Nephron (organoid): ENCODE measurements at regions not wholly inside any gene's neighbourhood (a gene's known extent, or its start where the extent isn't known, plus 50 kb on each side); places are given as distances from the start of the nearest gene placed in this dataset.
"Not testable (repeated sequence)": the region's sequence is repeated elsewhere in the genome, so short reads cannot be mapped to it uniquely, and the experiment has no call there.

Experiments used
- H3K27ac Mint-ChIP-seq, 3 experiments: 2 replicates each; pipeline ENCODE4 v1.8.0; 2020; ENCODE audit warnings: mixed read lengths in 3 of 3, mild to moderate bottlenecking in 2 of 3, moderate library complexity in 1 of 3
- H3K27me3 Mint-ChIP-seq: 2 replicates; pipeline ENCODE4 v1.8.0; 2021; ENCODE audit warnings: low read depth, mild to moderate bottlenecking, moderate library complexity, mixed read lengths
- H3K36me3 Mint-ChIP-seq: 2 replicates; pipeline ENCODE4 v1.8.0; 2020; ENCODE audit warnings: low read depth, mixed read lengths
- H3K4me1 Mint-ChIP-seq: 2 replicates; pipeline ENCODE4 v1.8.0; 2020; ENCODE audit warnings: mixed read lengths
- H3K4me3 Mint-ChIP-seq, 3 experiments: 2 replicates each; pipeline ENCODE4 v1.8.0; 2020; ENCODE audit warnings: mild to moderate bottlenecking in 3 of 3, mixed read lengths in 3 of 3, moderate library complexity in 2 of 3
- H3K9me3 Mint-ChIP-seq: 2 replicates; pipeline ENCODE4 v1.8.0; 2020; ENCODE audit warnings: mixed read lengths
- TF ChIP-seq, protein P1 (sequence below), 3 experiments: fragments of 200-600 bp; sonication (generic); IDR thresholded peaks; one replicate each; pipeline ENCODE4 v1.5.0; 2021; ENCODE audit warnings: antibody characterized with exemption in 3 of 3; ENCODE audit not compliant: unreplicated experiment in 3 of 3

DNA sequence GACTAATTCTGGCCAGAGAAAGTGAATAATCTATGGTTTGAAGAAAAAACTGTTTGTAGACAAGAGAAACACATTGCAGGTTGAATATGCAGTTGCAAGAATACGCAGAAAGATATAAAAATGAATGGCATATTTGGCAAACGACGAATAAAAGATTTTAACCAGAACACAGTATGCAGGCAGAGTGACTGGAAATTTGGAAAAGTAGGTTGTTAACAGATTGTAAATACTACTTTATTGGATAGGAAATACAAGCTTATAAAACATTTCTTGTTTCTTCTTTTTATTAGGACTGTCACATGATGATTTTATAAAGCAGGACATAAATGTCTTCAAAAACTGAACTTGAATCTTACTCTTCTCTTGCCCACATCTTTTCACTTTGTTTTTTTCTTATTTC is 573.3 kb upstream of the PBX1 start:
- TF ChIP-seq, protein P1, sequence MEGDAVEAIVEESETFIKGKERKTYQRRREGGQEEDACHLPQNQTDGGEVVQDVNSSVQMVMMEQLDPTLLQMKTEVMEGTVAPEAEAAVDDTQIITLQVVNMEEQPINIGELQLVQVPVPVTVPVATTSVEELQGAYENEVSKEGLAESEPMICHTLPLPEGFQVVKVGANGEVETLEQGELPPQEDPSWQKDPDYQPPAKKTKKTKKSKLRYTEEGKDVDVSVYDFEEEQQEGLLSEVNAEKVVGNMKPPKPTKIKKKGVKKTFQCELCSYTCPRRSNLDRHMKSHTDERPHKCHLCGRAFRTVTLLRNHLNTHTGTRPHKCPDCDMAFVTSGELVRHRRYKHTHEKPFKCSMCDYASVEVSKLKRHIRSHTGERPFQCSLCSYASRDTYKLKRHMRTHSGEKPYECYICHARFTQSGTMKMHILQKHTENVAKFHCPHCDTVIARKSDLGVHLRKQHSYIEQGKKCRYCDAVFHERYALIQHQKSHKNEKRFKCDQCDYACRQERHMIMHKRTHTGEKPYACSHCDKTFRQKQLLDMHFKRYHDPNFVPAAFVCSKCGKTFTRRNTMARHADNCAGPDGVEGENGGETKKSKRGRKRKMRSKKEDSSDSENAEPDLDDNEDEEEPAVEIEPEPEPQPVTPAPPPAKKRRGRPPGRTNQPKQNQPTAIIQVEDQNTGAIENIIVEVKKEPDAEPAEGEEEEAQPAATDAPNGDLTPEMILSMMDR (IDR thresholded peaks at IDR 0.05; ENCODE audit: unreplicated experiment in 3 of 3), result no peak
- Mint-ChIP-seq H3K27ac (no peak overlapping the region), H3K4me3 (no peak overlapping the region), H3K27me3 (no peaks in the 10 kb centered on the region), H3K36me3 (no peaks in the 10 kb centered on the region), H3K4me1 (peaks cover 6% of the 10 kb centered on the region), H3K9me3 (peaks cover under 1% of the 10 kb centered on the region)

DNA sequence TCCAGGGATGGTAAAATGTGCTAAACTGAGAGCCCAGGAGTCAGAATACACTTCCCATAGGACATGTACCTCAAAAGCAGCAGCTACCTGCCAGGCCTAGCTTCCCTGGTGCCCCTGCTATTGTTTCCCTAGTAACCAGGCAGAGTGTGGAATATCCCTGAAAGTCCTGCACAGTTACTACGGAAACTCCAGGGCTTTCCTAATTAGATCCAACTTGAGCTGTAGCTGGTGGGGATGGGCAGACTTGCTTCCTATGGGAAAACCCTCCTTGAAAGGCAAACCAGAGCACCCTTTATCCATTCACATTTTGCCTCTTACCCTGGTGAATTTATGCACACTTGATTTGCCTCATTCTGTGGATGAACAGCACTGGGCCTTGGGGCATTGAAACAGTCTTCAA is 559.9 kb upstream of the PBX1 start:
- H3K4me1 Mint-ChIP-seq, result no peaks in the 10 kb centered on the region
- no peak overlapping the region for H3K4me3 Mint-ChIP-seq
- H3K27me3 Mint-ChIP-seq, result no peaks in the 10 kb centered on the region
- H3K36me3 Mint-ChIP-seq, result peaks cover 12% of the 10 kb centered on the region
- H3K9me3 Mint-ChIP-seq, result peaks cover 46% of the 10 kb centered on the region
- no peak overlapping the region for H3K27ac Mint-ChIP-seq
- TF ChIP-seq, protein P1 (IDR thresholded peaks at IDR 0.05; ENCODE audit: unreplicated experiment in 3 of 3), result no peak

DNA sequence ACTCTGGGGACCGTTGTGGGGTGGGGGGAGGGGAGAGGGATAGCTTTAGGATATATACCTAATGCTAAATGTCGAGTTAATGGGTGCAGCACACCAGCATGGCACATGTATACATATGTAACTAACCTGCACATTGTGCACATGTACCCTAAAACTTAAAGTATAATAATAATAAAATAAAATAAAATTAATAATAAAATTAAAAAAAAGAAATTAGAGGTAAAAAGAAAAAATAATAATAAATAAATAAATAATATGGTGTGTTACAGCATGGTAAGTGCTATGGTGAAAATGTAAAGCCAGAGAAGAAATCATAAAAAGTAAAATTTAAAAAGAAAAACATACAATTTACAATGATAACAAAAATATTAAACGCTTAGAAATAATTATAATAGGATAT is 552.8 kb upstream of the PBX1 start:
- not testable (repeated sequence) for H3K27ac Mint-ChIP-seq, H3K27me3 Mint-ChIP-seq, H3K4me3 Mint-ChIP-seq, H3K4me1 Mint-ChIP-seq
- Mint-ChIP-seq H3K9me3 (peaks cover 46% of the 10 kb centered on the region), H3K36me3 (peaks cover 14% of the 10 kb centered on the region)

DNA sequence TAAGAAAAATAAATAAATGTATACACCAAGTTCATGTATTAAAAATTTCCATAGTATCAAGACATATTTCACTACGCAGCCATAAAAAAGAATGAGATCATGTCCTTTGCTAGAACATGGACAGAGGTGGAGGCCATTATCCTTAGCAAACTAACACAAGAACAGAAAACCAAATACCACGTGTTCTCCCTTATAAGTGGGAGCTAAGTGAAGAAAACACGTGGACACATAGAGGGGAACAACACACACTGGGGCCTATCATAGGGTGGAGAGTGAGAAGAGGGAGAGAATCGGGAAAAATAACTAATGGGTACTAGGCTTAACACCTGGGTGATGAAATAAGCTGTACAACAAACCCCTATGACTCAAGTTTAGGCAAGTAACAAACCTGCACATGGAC is 552.4 kb upstream of the PBX1 start:
- peaks cover 45% of the 10 kb centered on the region for H3K9me3 Mint-ChIP-seq
- H3K27me3 Mint-ChIP-seq, result no peaks in the 10 kb centered on the region
- peaks cover 10% of the 10 kb centered on the region for H3K36me3 Mint-ChIP-seq
- H3K4me3 Mint-ChIP-seq, result no peak overlapping the region
- no peaks in the 10 kb centered on the region for H3K4me1 Mint-ChIP-seq
- H3K27ac Mint-ChIP-seq, result no peak overlapping the region
- TF ChIP-seq, protein P1 (IDR thresholded peaks at IDR 0.05; ENCODE audit: unreplicated experiment in 3 of 3), result no peak

DNA sequence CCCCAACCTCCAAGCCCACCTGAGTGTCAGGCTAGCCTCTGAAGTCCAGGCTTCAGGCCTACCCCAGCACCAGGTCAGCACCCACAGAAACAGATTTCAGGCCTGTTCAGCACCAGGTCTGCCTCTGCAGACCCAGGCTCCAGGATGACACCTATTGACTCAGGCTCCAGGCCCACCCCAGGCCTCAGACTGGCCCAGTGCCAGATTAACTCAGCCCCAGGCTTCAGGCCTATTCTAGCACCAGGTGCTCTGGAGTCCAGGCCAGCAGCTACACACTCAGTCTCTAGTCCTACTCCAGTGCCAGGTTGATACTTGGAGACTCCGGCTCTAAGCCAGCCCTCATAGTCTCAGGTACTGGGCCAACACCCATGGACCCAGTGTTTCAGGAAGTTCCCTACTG is 541.7 kb upstream of the PBX1 start:
- Mint-ChIP-seq H3K4me1 (no peaks in the 10 kb centered on the region), H3K9me3 (peaks cover 19% of the 10 kb centered on the region), H3K4me3 (no peak overlapping the region), H3K27me3 (no peaks in the 10 kb centered on the region), H3K36me3 (peaks cover 5% of the 10 kb centered on the region), H3K27ac (no peak overlapping the region)
- TF ChIP-seq, protein P1 (IDR thresholded peaks at IDR 0.05; ENCODE audit: unreplicated experiment in 3 of 3), result no peak

DNA sequence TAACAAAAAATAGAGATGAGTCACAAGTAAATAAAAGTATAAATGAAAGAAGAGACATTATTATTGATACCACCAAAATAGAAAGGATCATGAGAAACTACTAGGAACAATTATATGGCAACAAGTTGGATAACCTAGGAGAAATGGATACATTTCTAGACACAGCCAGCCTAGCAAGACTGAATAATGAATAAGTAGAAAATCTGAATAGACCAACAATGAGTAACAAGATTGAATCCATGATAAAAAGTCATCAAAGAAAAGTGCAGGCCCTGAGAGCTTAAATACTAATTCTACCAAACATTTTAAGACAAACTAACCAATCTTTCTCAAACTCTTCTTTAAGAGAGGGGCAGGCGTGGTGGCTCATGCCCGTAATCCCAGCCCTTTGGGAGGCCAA is 538.6 kb upstream of the PBX1 start:
- Mint-ChIP-seq H3K4me1 (no peaks in the 10 kb centered on the region), H3K36me3 (peaks cover 5% of the 10 kb centered on the region), H3K9me3 (peaks cover 14% of the 10 kb centered on the region), H3K27me3 (no peaks in the 10 kb centered on the region), H3K4me3 (no peak overlapping the region), H3K27ac (no peak overlapping the region)
- TF ChIP-seq, protein P1 (IDR thresholded peaks at IDR 0.05; ENCODE audit: unreplicated experiment in 3 of 3), result no peak
